Ovary (tissue), 3 donors: ENCODE measurements at regions not wholly inside any gene's neighbourhood (a gene's known extent, or its start where the extent isn't known, plus 50 kb on each side); places are given as distances from the start of the nearest gene placed in this dataset.

Experiments used
- CTCF ChIP-seq, 3 donors: fragments of 450-650 bp in 2 of 3; fragments of 200-600 bp in 1 of 3; IDR thresholded peaks; one replicate each; pipeline versions ENCODE4 v1.5.1 to v1.8.0; 2016 to 2022; ENCODE audit warnings: antibody characterized with exemption in 3 of 3, mild to moderate bottlenecking in 1 of 3
- EP300 ChIP-seq: sonication (generic); formaldehyde crosslinking; IDR thresholded peaks from one replicate; pipeline ENCODE4 v1.6.1; 2017; ENCODE audit warnings: antibody characterized with exemption
- POLR2A ChIP-seq: fragments of 450-650 bp; IDR thresholded peaks from one replicate; pipeline ENCODE4 v1.6.1; 2017; ENCODE audit warnings: antibody characterized with exemption, mild to moderate bottlenecking, moderate library complexity
- donor health status: DM: no; HTN: no; CAD: no.

GRCh38 chr4:179601671-179602070 lies 2159.4 kb upstream of the AGA start:
- no peak for TF ChIP-seq CTCF (IDR thresholded peaks at IDR 0.05)
- TF ChIP-seq POLR2A: no peak
- TF ChIP-seq EP300: no peak
